Esophagus muscularis mucosa (tissue), 3 donors: ENCODE measurements at regions not wholly inside any gene's neighbourhood (a gene's known extent, or its start where the extent isn't known, plus 50 kb on each side); places are given as distances from the start of the nearest gene placed in this dataset.

Source experiments
- POLR2A ChIP-seq: fragments of 450-650 bp; IDR thresholded peaks from one replicate; pipeline ENCODE4 v1.6.1; 2017; ENCODE audit warnings: antibody characterized with exemption, moderate library complexity, mild to moderate bottlenecking, low read depth
- POLR2AphosphoS5 ChIP-seq, 2 donors: sonication (generic); formaldehyde crosslinking; IDR thresholded peaks; one replicate each; pipeline ENCODE4 v1.6.1; 2017; ENCODE audit warnings: antibody characterized with exemption in 2 of 2
- TF ChIP-seq, protein P1 (sequence below), 3 experiments: fragments of 200-600 bp in 2 of 3; fragments of 450-650 bp in 1 of 3; sonication (generic) in 2 of 3; IDR thresholded peaks; one replicate each; pipeline ENCODE4 v1.5.1; 2017 to 2019; ENCODE audit warnings: antibody characterized with exemption in 3 of 3, mild to moderate bottlenecking in 2 of 3, moderate library complexity in 1 of 3

GRCh38 chr12:29908157-29908556 lies 124.4 kb upstream of the TMTC1 start:
- TF ChIP-seq, protein P1, sequence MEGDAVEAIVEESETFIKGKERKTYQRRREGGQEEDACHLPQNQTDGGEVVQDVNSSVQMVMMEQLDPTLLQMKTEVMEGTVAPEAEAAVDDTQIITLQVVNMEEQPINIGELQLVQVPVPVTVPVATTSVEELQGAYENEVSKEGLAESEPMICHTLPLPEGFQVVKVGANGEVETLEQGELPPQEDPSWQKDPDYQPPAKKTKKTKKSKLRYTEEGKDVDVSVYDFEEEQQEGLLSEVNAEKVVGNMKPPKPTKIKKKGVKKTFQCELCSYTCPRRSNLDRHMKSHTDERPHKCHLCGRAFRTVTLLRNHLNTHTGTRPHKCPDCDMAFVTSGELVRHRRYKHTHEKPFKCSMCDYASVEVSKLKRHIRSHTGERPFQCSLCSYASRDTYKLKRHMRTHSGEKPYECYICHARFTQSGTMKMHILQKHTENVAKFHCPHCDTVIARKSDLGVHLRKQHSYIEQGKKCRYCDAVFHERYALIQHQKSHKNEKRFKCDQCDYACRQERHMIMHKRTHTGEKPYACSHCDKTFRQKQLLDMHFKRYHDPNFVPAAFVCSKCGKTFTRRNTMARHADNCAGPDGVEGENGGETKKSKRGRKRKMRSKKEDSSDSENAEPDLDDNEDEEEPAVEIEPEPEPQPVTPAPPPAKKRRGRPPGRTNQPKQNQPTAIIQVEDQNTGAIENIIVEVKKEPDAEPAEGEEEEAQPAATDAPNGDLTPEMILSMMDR (IDR thresholded peaks at IDR 0.05) = no peak
- TF ChIP-seq POLR2A (no peak), POLR2AphosphoS5 (IDR thresholded peaks at IDR 0.05) (no peak)
